ENCODE measurements at regions not wholly inside any gene's neighbourhood (a gene's known extent, or its start where the extent isn't known, plus 50 kb on each side); places are given as distances from the start of the nearest gene placed in this dataset.

- Histone ChIP-seq H3K9ac (ENCODE audit: control insufficient read depth, extremely low read depth, insufficient read depth, low read length) (no peak overlapping the region), H3K4me2 (ENCODE audit: control insufficient read depth, extremely low read depth, insufficient read depth, low read depth, low read length) (no peak overlapping the region), H3K27ac (ENCODE audit: control insufficient read depth, insufficient read depth, low read length) (no peak overlapping the region), H3K36me3 (ENCODE audit: control insufficient read depth in 2 of 2, extremely low read depth in 1 of 2, insufficient read depth in 2 of 2, low read length in 2 of 2) (no peaks in the 10 kb centered on the region), H4K20me1 (ENCODE audit: control insufficient read depth, extremely low read depth, insufficient read depth, low read length) (no peaks in the 10 kb centered on the region), H3K9me1 (ENCODE audit: control insufficient read depth, extremely low read depth, insufficient read depth, low read length) (no peaks in the 10 kb centered on the region), H3K4me1 (ENCODE audit: control insufficient read depth, extremely low read depth, insufficient read depth, low read length) (no peaks in the 10 kb centered on the region), H3K27me3 (ENCODE audit: control insufficient read depth, extremely low read depth, insufficient read depth, low read length) (no peaks in the 10 kb centered on the region), H3K4me3 (ENCODE audit: control insufficient read depth in 2 of 3, extremely low read depth in 1 of 3, insufficient read depth in 2 of 3, low read depth in 1 of 3, low read length in 3 of 3) (no peak overlapping the region), H3K79me2 (ENCODE audit: control insufficient read depth, insufficient read depth, low read length) (no peaks in the 10 kb centered on the region), H2AFZ (ENCODE audit: control insufficient read depth, low read length) (no peak overlapping the region), H3K9me3 (ENCODE audit: control insufficient read depth, low read depth, low read length) (no peaks in the 10 kb centered on the region)
- no peak for FAIRE-seq
- dilution Hi-C loops (cut with MboI; ENCODE audit: extremely low pct_ligation_motif_present, low sequenced_read_pairs): no loop called here
- DNase-seq (ENCODE audit: low read depth, low spot score): no peak
- TF ChIP-seq EZH2 (IDR thresholded peaks at IDR 0.05; ENCODE audit: low read length): no peak
- no peak for TF ChIP-seq CTCF (optimal IDR thresholded peaks at IDR 0.05 in 1 of 3, IDR thresholded peaks at IDR 0.05 in 1 of 3, conservative IDR thresholded peaks at IDR 0.05 in 1 of 3; ENCODE audit: extremely low read depth in 1 of 3, insufficient read depth in 2 of 3, low read length in 3 of 3)
These were observed 477.3 kb upstream of the ARRDC4 start for GRCh38 chr15:97483232-97483631.

GRCh38 chr15:97490429-97490828 is 470.1 kb upstream of the ARRDC4 start:
- H4K20me1 ChIP-seq (ENCODE audit: control insufficient read depth, extremely low read depth, insufficient read depth, low read length): no peaks in the 10 kb centered on the region
- FAIRE-seq: no peak

More at GRCh38 chr15:97490429-97490828, 470.1 kb upstream of the ARRDC4 start:
- Histone ChIP-seq H3K27me3 (ENCODE audit: control insufficient read depth, extremely low read depth, insufficient read depth, low read length) (no peaks in the 10 kb centered on the region), H3K36me3 (ENCODE audit: control insufficient read depth in 2 of 2, extremely low read depth in 1 of 2, insufficient read depth in 2 of 2, low read length in 2 of 2) (no peaks in the 10 kb centered on the region), H3K79me2 (ENCODE audit: control insufficient read depth, insufficient read depth, low read length) (no peaks in the 10 kb centered on the region), H3K27ac (ENCODE audit: control insufficient read depth, insufficient read depth, low read length) (no peak overlapping the region), H3K9me3 (ENCODE audit: control insufficient read depth, low read depth, low read length) (no peaks in the 10 kb centered on the region), H2AFZ (ENCODE audit: control insufficient read depth, low read length) (no peak overlapping the region), H3K9ac (ENCODE audit: control insufficient read depth, extremely low read depth, insufficient read depth, low read length) (no peak overlapping the region), H3K9me1 (ENCODE audit: control insufficient read depth, extremely low read depth, insufficient read depth, low read length) (no peaks in the 10 kb centered on the region), H3K4me2 (ENCODE audit: control insufficient read depth, extremely low read depth, insufficient read depth, low read depth, low read length) (no peak overlapping the region), H3K4me3 (ENCODE audit: control insufficient read depth in 2 of 3, extremely low read depth in 1 of 3, insufficient read depth in 2 of 3, low read depth in 1 of 3, low read length in 3 of 3) (no peak overlapping the region), H3K4me1 (ENCODE audit: control insufficient read depth, extremely low read depth, insufficient read depth, low read length) (no peaks in the 10 kb centered on the region)
- TF ChIP-seq EZH2 (IDR thresholded peaks at IDR 0.05; ENCODE audit: low read length): no peak
- no peak for TF ChIP-seq CTCF (optimal IDR thresholded peaks at IDR 0.05 in 1 of 3, IDR thresholded peaks at IDR 0.05 in 1 of 3, conservative IDR thresholded peaks at IDR 0.05 in 1 of 3; ENCODE audit: extremely low read depth in 1 of 3, insufficient read depth in 2 of 3, low read length in 3 of 3)
- DNase-seq (ENCODE audit: low read depth, low spot score): no peak
- dilution Hi-C loops (cut with MboI; ENCODE audit: extremely low pct_ligation_motif_present, low sequenced_read_pairs): no loop called here
